ENCODE measurements at regions not wholly inside any gene's neighbourhood (a gene's known extent, or its start where the extent isn't known, plus 50 kb on each side); places are given as distances from the start of the nearest gene placed in this dataset.
"Not testable (repeated sequence)": the region's sequence is repeated elsewhere in the genome, so short reads cannot be mapped to it uniquely, and the experiment has no call there.

DNA sequence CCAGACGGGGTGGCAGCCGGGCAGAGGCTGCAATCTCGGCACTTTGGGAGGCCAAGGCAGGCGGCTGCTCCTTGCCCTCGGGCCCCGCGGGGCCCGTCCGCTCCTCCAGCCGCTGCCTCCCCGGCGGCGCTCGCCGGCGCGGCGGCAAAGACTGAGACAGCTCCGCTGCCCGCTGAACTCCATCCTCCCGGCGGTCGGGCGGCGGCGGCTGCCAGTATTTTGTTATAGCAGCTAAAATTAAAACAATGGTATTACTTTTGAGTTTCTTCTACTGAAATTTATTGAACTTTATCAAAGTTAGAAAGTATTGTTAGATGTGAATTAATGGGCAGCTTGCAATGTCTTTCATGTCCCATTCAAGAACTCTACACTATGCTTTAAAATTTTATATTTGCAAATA lies 243.7 kb upstream of the CBLB start:
- not testable (repeated sequence) for FAIRE-seq

GRCh38 chr3:106113747-106114146 lies 244.9 kb upstream of the CBLB start:
- FAIRE-seq, result no peak
- DNase-seq (ENCODE audit: extremely low spot score, insufficient read length, low read depth), result no peak

More for the DNA sequence above, 243.7 kb upstream of the CBLB start:
- DNase-seq (ENCODE audit: extremely low spot score, insufficient read length, low read depth), result not testable (repeated sequence)

DNA sequence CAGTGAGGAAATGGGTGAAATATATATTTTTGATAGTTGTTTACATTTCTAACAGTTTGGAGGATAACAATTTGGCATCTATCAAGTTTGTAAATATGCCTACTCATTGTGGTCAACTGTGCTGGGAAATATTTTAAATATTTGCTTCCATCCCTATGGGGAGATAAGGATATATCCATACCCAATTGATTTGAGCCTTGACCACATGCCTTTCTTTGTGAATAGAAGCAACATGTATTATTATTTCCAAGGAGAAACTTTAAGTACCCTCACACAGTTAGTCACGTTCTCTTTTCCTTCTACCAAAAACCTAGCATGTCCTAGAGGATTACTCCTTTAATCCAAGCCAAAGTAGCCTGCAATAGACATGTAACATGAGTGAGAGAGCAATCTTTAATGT lies 245.4 kb upstream of the CBLB start:
- DNase-seq (ENCODE audit: extremely low spot score, insufficient read length, low read depth) (no peak), FAIRE-seq (no peak)

DNA sequence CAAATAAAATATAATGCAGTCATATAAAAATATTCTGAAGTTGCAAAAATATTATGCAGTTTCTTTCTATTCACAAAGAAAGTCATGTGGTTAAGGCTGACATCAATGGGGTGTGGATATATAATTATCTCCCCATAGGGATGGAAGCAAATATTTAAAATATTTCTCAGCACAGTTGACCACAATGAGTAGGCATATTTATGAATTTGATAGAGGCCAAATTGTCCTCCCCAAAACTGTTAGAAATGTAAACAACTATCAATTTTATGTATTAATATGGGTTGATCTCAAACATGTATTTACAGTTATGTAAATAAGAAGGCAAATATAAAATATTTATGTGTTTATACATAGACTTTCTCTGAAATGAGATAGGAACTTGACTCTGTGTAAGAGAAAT lies 246.0 kb upstream of the CBLB start:
- FAIRE-seq (no peak), DNase-seq (ENCODE audit: extremely low spot score, insufficient read length, low read depth) (no peak)

- DNase-seq (ENCODE audit: extremely low spot score, insufficient read length, low read depth), result no peak
These were observed 246.7 kb upstream of the CBLB start for GRCh38 chr3:106115557-106115956.

GRCh38 chr3:106116733-106117489 lies 248.1 kb upstream of the CBLB start:
- FAIRE-seq (no peak), DNase-seq (ENCODE audit: extremely low spot score, insufficient read length, low read depth) (no peak)

More at GRCh38 chr3:106115557-106115956, 246.7 kb upstream of the CBLB start:
- FAIRE-seq, result no peak

- FAIRE-seq, result no peak
- no peak for DNase-seq (ENCODE audit: extremely low spot score, insufficient read length, low read depth)
These were observed 248.7 kb upstream of the CBLB start for GRCh38 chr3:106117490-106117858.

- FAIRE-seq (no peak), DNase-seq (ENCODE audit: extremely low spot score, insufficient read length, low read depth) (no peak)
These were observed 250.8 kb upstream of the CBLB start for GRCh38 chr3:106119614-106120082.

- no peak for DNase-seq (ENCODE audit: extremely low spot score, insufficient read length, low read depth)
- FAIRE-seq, result no peak
These were observed 251.5 kb upstream of the CBLB start for GRCh38 chr3:106120356-106120755.

- FAIRE-seq (no peak), DNase-seq (ENCODE audit: extremely low spot score, insufficient read length, low read depth) (no peak)
These were observed 252.9 kb upstream of the CBLB start for GRCh38 chr3:106121491-106122289.

DNA sequence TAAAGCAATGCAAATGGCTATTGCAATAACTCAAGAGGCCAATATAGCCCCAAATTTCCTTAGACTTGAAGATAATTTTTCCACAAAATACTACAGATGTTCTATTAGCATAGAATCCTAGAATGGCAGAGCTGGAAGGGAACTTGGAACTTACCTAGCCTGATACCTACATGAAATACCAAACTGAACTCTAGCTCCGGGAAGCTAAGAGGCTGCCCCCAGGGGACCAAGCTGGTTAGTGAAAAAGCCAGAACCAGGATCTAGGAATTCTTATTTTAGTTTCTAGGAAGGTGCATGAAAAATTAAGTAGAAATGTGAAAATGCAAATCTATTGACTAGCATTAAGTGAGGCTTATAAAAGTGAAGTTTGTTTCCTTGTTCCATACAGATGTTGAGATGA lies 256.0 kb upstream of the CBLB start:
- no peak for FAIRE-seq
- DNase-seq (ENCODE audit: extremely low spot score, insufficient read length, low read depth), result no peak

- DNase-seq (ENCODE audit: extremely low spot score, insufficient read length, low read depth), result no peak
- no peak for FAIRE-seq
These were observed 256.5 kb upstream of the CBLB start for GRCh38 chr3:106125321-106125720.

DNA sequence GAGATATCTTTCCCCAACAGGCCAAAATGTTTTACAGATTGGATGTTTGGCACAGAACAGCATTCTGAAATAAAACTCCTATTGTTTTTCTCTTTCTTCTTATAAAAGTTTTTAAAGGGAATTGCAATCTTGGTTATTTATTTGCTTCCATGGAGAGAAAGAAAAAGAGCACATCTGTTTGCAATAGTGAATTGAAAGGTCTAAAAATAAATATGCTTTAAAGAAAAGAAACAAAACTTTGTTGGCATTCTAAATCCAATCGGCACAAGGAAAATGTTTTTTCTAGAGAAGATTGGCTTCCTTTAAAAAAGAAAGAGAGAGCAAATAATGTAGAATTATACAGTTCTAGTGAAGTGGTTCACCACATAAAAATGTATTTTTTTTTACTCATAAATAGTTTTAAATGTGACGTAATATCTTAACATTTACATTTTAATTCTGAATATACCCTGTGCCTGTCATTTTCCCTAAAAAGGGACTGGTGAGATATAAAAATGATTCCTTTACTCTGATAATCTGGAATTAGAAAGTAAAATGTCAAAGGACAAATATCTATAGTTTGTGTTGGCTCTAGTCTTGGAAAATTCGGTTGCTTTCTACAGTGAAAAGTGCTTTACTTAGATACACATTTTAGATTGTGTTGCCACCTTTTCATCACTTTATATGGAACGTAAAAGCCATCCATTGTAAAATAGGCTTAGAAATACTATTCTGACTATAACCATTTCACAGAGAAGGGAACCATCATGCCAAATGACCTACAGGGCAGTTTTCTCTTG lies 257.4 kb upstream of the CBLB start:
- FAIRE-seq, result no peak
- DNase-seq (ENCODE audit: extremely low spot score, insufficient read length, low read depth), result no peak

DNA sequence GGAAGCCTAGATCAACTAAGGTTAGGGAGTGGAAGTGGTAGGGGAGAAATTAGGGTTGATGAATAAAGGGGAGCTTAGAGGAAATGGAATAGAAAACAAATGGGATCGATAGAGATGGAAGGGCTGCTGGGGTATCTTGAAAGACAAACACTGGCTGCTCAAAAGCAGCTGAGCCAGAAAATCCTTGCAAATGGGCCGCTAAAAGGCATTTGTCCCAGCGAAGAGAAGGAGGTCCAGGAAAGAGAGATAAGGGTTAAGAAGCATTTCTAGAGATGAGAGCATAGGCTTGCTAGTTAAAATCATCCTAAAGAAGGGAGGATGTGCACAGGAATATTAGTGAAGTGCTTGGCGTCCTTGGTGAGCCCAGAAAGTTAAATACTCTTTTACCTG lies 258.0 kb upstream of the CBLB start:
- no peak for DNase-seq (ENCODE audit: extremely low spot score, insufficient read length, low read depth)
- no peak for FAIRE-seq

GRCh38 chr3:106129939-106130338 lies 261.1 kb upstream of the CBLB start:
- DNase-seq (ENCODE audit: extremely low spot score, insufficient read length, low read depth) (no peak), FAIRE-seq (no peak)

DNA sequence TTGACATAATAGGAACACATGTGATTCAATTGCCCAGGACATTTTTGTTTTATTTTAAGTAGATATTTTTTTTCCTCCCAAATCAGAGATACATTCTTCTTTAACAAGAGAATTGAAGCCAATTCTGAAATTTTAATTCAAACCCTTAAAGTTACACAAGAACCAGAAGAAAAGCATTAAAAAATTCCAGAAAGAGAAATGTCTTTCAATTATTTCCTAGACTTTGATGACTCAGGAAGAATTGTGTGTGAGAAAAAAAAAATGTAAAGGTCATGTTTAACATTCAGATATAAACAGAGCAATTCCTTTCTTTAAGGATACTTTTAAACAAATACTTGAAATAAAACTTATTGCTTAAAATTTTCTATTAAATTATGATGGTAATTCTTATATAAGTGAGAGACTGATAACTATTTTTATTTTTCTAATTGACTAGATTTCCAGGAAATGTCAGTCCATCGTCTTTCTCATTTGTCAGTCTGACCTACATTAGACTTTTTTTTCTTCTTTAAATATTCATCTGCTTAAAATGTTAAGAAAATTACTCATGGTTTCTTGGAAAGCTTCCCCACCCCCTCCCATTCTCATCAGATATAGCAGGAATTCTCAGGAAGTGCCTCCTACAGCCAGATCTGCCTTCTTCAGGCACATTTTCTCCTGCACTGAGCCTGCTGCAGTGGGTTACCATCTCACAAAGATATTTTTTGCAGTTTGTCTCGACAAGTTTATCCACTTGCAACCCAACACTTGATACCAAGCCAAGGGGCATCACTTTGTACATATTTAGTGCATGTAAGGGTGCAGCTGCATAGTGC lies 261.8 kb upstream of the CBLB start:
- FAIRE-seq (no peak), DNase-seq (ENCODE audit: extremely low spot score, insufficient read length, low read depth) (no peak)

- no peak for DNase-seq (ENCODE audit: extremely low spot score, insufficient read length, low read depth)
- FAIRE-seq, result no peak
These were observed 266.8 kb upstream of the CBLB start for GRCh38 chr3:106135451-106136160.

DNA sequence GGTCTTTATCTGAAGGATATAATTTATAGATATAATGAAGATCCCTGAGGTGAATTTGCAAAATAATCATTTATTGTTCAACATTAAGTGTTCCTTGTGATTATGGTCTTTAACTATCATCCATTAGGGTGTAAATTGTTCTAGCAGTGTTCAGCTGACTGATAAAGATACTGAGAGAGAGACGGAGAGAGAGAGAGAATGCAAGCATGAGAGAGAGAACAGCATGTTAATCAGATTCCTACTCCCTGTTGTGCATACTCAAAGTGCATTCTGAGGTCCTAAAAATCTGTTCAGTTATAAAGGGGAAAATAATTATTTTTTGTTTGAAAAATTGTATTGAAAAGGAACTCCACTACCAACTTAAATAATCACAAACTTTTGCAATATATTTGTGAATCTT lies 271.0 kb upstream of the CBLB start:
- DNase-seq (ENCODE audit: extremely low spot score, insufficient read length, low read depth), result no peak
- FAIRE-seq, result no peak

GRCh38 chr3:106140431-106140830 lies 271.6 kb upstream of the CBLB start:
- DNase-seq (ENCODE audit: extremely low spot score, insufficient read length, low read depth) (no peak), FAIRE-seq (no peak)
